Transverse colon (tissue), 4 donors: ENCODE measurements at regions not wholly inside any gene's neighbourhood (a gene's known extent, or its start where the extent isn't known, plus 50 kb on each side); places are given as distances from the start of the nearest gene placed in this dataset.
"Not testable (repeated sequence)": the region's sequence is repeated elsewhere in the genome, so short reads cannot be mapped to it uniquely, and the experiment has no call there.

Source experiments
- CTCF ChIP-seq, 5 experiments: fragments of 200-600 bp in 3 of 5; fragments of 450-650 bp in 2 of 5; sonication (generic) in 3 of 5; IDR thresholded peaks; 1 replicate in 2 of 5; 2 replicates in 3 of 5; pipeline ENCODE4 v1.5.1; 2016 to 2017; ENCODE audit warnings: antibody characterized with exemption in 5 of 5, inconsistent platforms in 3 of 5, mild to moderate bottlenecking in 2 of 5, moderate library complexity in 1 of 5
- EP300 ChIP-seq: sonication (generic); formaldehyde crosslinking; IDR thresholded peaks from one replicate; pipeline ENCODE4 v1.6.1; 2017; ENCODE audit warnings: antibody characterized with exemption, low read depth
- POLR2A ChIP-seq: fragments of 450-650 bp; IDR thresholded peaks from one replicate; pipeline ENCODE4 v1.6.1; 2016; ENCODE audit warnings: antibody characterized with exemption, mild to moderate bottlenecking, moderate library complexity
- POLR2AphosphoS5 ChIP-seq, 3 donors: sonication (generic); formaldehyde crosslinking; IDR thresholded peaks; one replicate each; pipeline ENCODE4 v1.6.1; 2016; ENCODE audit warnings: antibody characterized with exemption in 3 of 3

- not testable (repeated sequence) for TF ChIP-seq CTCF (IDR thresholded peaks at IDR 0.05); POLR2A; POLR2AphosphoS5 (IDR thresholded peaks at IDR 0.05); EP300
These were observed 1425.2 kb upstream of the PRMT6 start for GRCh38 chr1:105631153-105631744.
